CD4-positive, CD25-positive, alpha-beta regulatory T cell (primary cell): ENCODE measurements at regions not wholly inside any gene's neighbourhood (a gene's known extent, or its start where the extent isn't known, plus 50 kb on each side); places are given as distances from the start of the nearest gene placed in this dataset.
"Not testable (repeated sequence)": the region's sequence is repeated elsewhere in the genome, so short reads cannot be mapped to it uniquely, and the experiment has no call there.

ENCODE experiments used
- ATAC-seq, 2 donors: fragments of 150-1000 bp; cut with Tn5 transposase; one replicate each; pipeline ENCODE4 v1.10.0; 2021; ENCODE audit warnings: low read depth in 2 of 2, moderate number of reproducible peaks in 2 of 2, moderate library complexity in 1 of 2
- DNase-seq, 3 donors: peaks; one replicate each; pipeline versions ENCODE4 v3.0.0 to v3.0.0-alpha.2; 2012 to 2022; ENCODE audit warnings: mixed read lengths in 1 of 3
- H3K27ac ChIP-seq: one replicate; pipeline ENCODE4 v1.7.0; 2013; ENCODE audit warnings: mild to moderate bottlenecking, low read length; ENCODE audit not compliant: insufficient read depth, poor library complexity, severe bottlenecking
- H3K27me3 ChIP-seq: one replicate; pipeline ENCODE4 v1.7.0; 2013; ENCODE audit warnings: low read length; ENCODE audit not compliant: control insufficient read depth, insufficient read depth
- H3K36me3 ChIP-seq: one replicate; pipeline ENCODE4 v1.7.0; 2013; ENCODE audit warnings: mild to moderate bottlenecking, low read length, moderate library complexity; ENCODE audit not compliant: control insufficient read depth, insufficient read depth
- H3K4me1 ChIP-seq: 2 replicates; pipeline ENCODE4 v1.7.0; 2013; ENCODE audit warnings: mild to moderate bottlenecking, low read length; ENCODE audit not compliant: insufficient read depth, control insufficient read depth, poor library complexity, severe bottlenecking
- H3K4me3 ChIP-seq: one replicate; pipeline ENCODE4 v1.7.0; 2013; ENCODE audit warnings: low read depth, mild to moderate bottlenecking, low read length, moderate library complexity
- H3K9me3 ChIP-seq, 2 experiments: 1 replicate in 1 of 2; 2 replicates in 1 of 2; pipeline ENCODE4 v1.7.0; 2013; ENCODE audit warnings: low read length in 2 of 2, mild to moderate bottlenecking in 1 of 2, moderate library complexity in 1 of 2; ENCODE audit not compliant: control insufficient read depth in 2 of 2
- H3K27ac Mint-ChIP-seq, 3 donors: one replicate each; pipeline ENCODE4 v1.8.0; 2020 to 2022; ENCODE audit warnings: mild to moderate bottlenecking in 3 of 3, mixed read lengths in 3 of 3, moderate library complexity in 2 of 3
- H3K27me3 Mint-ChIP-seq: one replicate; pipeline ENCODE4 v1.8.0; 2022; ENCODE audit warnings: mild to moderate bottlenecking, mixed read lengths
- H3K36me3 Mint-ChIP-seq: one replicate; pipeline ENCODE4 v1.8.0; 2020; ENCODE audit warnings: mixed read lengths
- H3K4me1 Mint-ChIP-seq, 4 donors: one replicate each; pipeline ENCODE4 v1.8.0; 2020 to 2022; ENCODE audit warnings: mixed read lengths in 4 of 4, mild to moderate bottlenecking in 1 of 4
- H3K4me3 Mint-ChIP-seq, 4 donors: one replicate each; pipeline ENCODE4 v1.8.0; 2020 to 2022; ENCODE audit warnings: mild to moderate bottlenecking in 4 of 4, mixed read lengths in 4 of 4, moderate library complexity in 3 of 4
- H3K9me3 Mint-ChIP-seq, 7 donors: one replicate each; pipeline ENCODE4 v1.8.0; 2020 to 2022; ENCODE audit warnings: mixed read lengths in 7 of 7, mild to moderate bottlenecking in 3 of 7, moderate library complexity in 2 of 7

- Histone ChIP-seq H3K9me3 (no peaks in the 10 kb centered on the region), H3K27me3 (no peaks in the 10 kb centered on the region), H3K36me3 (no peaks in the 10 kb centered on the region), H3K4me3 (no peak overlapping the region), H3K4me1 (no peaks in the 10 kb centered on the region), H3K27ac (no peak overlapping the region)
- Mint-ChIP-seq H3K27me3 (no peaks in the 10 kb centered on the region), H3K36me3 (no peaks in the 10 kb centered on the region), H3K9me3 (peaks cover 0 to 9% (median 1%) of the 10 kb centered on the region in 7 donors), H3K4me1 (no peaks in the 10 kb centered on the region), H3K4me3 (no peak overlapping the region), H3K27ac (no peak overlapping the region)
- DNase-seq (no peak), ATAC-seq (no peak)
These were observed 278.4 kb downstream of the RDH14 start for GRCh38 chr2:18282026-18282425.

- no peak overlapping the region for H3K4me3 Mint-ChIP-seq
- no peaks in the 10 kb centered on the region for H3K9me3 ChIP-seq
- no peaks in the 10 kb centered on the region for H3K27me3 ChIP-seq
- no peaks in the 10 kb centered on the region for H3K4me1 ChIP-seq
- DNase-seq (no peak), ATAC-seq (no peak)
- no peaks in the 10 kb centered on the region for H3K36me3 ChIP-seq
- no peaks in the 10 kb centered on the region for H3K36me3 Mint-ChIP-seq
- no peak overlapping the region for H3K27ac ChIP-seq
- peaks cover 0 to 8% (median 0%) of the 10 kb centered on the region in 7 donors for H3K9me3 Mint-ChIP-seq
- H3K27me3 Mint-ChIP-seq = no peaks in the 10 kb centered on the region
- H3K27ac Mint-ChIP-seq = no peak overlapping the region
- H3K4me3 ChIP-seq = no peak overlapping the region
- no peaks in the 10 kb centered on the region for H3K4me1 Mint-ChIP-seq
These were observed 283.8 kb downstream of the RDH14 start for GRCh38 chr2:18276583-18277075.

DNA sequence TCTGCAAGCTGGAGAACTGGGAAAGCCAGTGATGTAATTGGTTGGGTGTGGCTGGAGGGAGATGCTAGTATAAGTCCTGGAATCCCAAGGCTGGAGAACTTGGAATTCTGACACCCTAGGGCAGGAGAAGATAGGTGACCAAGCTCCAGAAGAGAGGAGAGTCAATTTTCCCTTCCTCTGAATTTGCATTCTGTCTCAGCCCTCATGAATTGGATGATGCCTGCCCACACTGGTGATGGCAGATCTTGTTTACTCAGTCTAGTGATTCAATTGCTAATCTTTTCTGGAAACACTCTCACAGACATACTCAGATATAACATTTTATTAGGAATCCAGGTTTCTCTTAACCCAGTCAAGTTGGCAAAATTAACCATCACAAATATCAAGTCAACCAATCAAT lies 287.2 kb downstream of the RDH14 start:
- Mint-ChIP-seq H3K27ac (no peak overlapping the region), H3K36me3 (no peaks in the 10 kb centered on the region), H3K27me3 (no peaks in the 10 kb centered on the region), H3K9me3 (peaks cover 0 to 6% (median 0%) of the 10 kb centered on the region in 7 donors), H3K4me3 (no peak overlapping the region), H3K4me1 (no peaks in the 10 kb centered on the region)
- Histone ChIP-seq H3K9me3 (no peaks in the 10 kb centered on the region), H3K4me1 (no peaks in the 10 kb centered on the region), H3K27me3 (no peaks in the 10 kb centered on the region), H3K27ac (no peak overlapping the region), H3K36me3 (no peaks in the 10 kb centered on the region), H3K4me3 (no peak overlapping the region)
- ATAC-seq = no peak
- no peak for DNase-seq

GRCh38 chr2:18272148-18272494 lies 288.3 kb downstream of the RDH14 start:
- H3K36me3 Mint-ChIP-seq = no peaks in the 10 kb centered on the region
- H3K27ac ChIP-seq = no peak overlapping the region
- H3K36me3 ChIP-seq = no peaks in the 10 kb centered on the region
- H3K27ac Mint-ChIP-seq = no peak overlapping the region
- H3K4me3 Mint-ChIP-seq = no peak overlapping the region
- H3K27me3 ChIP-seq = no peaks in the 10 kb centered on the region
- no peaks in the 10 kb centered on the region for H3K4me1 ChIP-seq
- no peaks in the 10 kb centered on the region for H3K4me1 Mint-ChIP-seq
- DNase-seq = no peak
- H3K9me3 ChIP-seq = no peaks in the 10 kb centered on the region
- peaks cover 0 to 6% (median 0%) of the 10 kb centered on the region in 7 donors for H3K9me3 Mint-ChIP-seq
- no peak for ATAC-seq
- no peak overlapping the region for H3K4me3 ChIP-seq
- H3K27me3 Mint-ChIP-seq = no peaks in the 10 kb centered on the region

DNA sequence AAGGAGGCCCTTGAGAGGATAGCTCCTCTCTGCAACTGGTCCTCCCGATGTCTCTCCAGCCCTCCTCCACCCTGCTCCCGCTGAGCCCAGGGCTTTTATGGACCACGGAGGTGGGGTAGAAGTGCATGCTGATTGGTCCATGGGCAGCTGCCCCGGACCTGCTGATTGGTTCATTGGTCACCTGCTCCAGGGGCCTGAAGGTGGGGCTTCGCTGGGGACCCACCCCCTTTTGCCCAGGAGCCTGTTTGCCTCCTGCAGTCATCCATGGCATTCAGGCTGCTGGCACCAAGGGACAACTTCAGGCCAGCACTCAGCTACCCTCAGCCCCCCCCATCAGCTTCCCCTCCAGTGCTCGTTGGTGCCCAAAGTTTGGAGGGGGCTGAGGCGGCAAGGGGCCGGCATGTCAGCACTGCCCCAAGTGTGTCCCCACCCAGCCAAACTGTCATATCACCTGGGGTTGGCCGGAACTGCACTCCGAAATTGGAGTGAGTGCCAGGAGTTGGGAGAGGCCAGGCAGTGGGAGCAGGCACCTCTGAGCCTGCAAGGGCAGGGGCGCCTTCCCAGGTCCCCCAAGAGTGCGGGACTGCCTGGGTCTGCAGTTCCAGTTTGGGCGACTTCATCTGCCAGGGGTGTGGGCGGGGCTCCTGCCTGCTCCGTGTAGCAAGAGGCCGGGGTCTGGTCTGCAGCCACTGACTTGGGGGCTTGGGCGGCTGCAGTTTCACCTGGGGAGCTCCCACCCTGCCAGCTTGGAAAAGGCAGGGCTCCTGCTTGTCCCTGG lies 288.9 kb downstream of the RDH14 start:
- Histone ChIP-seq H3K36me3 (no peaks in the 10 kb centered on the region), H3K9me3 (no peaks in the 10 kb centered on the region), H3K4me1 (no peaks in the 10 kb centered on the region), H3K4me3 (no peak overlapping the region), H3K27me3 (no peaks in the 10 kb centered on the region), H3K27ac (no peak overlapping the region)
- no peaks in the 10 kb centered on the region for H3K27me3 Mint-ChIP-seq
- H3K4me1 Mint-ChIP-seq = no peaks in the 10 kb centered on the region
- H3K4me3 Mint-ChIP-seq = no peak overlapping the region
- peaks cover 0 to 6% (median 0%) of the 10 kb centered on the region in 7 donors for H3K9me3 Mint-ChIP-seq
- H3K36me3 Mint-ChIP-seq = no peaks in the 10 kb centered on the region
- ATAC-seq (no peak), DNase-seq (no peak)
- no peak overlapping the region for H3K27ac Mint-ChIP-seq

DNA sequence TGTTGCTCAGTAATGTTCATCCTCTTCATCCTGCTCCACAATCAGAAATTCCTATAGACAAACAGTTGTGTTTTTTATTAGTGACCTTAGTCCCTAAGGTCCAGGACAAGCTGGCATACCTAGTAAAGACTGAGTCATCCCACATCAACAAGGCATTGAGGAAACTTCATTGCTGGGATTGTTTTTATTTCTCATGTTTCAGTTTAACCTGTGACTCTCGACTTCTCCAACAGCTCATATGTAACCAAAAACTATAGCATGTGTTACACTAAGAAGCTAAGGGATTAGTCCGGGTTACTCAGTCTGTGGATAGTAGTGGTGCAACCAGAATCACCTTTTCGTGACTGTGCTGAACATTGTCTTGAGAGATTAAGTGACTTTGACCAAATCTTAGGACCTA lies 292.1 kb downstream of the RDH14 start:
- H3K4me3 Mint-ChIP-seq = no peak overlapping the region
- Histone ChIP-seq H3K4me1 (no peaks in the 10 kb centered on the region), H3K9me3 (no peaks in the 10 kb centered on the region), H3K36me3 (no peaks in the 10 kb centered on the region), H3K27ac (no peak overlapping the region), H3K27me3 (no peaks in the 10 kb centered on the region), H3K4me3 (no peak overlapping the region)
- no peaks in the 10 kb centered on the region for H3K4me1 Mint-ChIP-seq
- H3K27me3 Mint-ChIP-seq = no peaks in the 10 kb centered on the region
- H3K9me3 Mint-ChIP-seq = peaks cover 0 to 10% (median 0%) of the 10 kb centered on the region in 7 donors
- H3K27ac Mint-ChIP-seq = no peak overlapping the region
- DNase-seq (no peak), ATAC-seq (no peak)
- no peaks in the 10 kb centered on the region for H3K36me3 Mint-ChIP-seq

- Mint-ChIP-seq H3K4me3 (no peak overlapping the region), H3K4me1 (no peaks in the 10 kb centered on the region), H3K9me3 (peaks cover 0 to 4% (median 0%) of the 10 kb centered on the region in 7 donors), H3K27me3 (no peaks in the 10 kb centered on the region), H3K36me3 (no peaks in the 10 kb centered on the region), H3K27ac (no peak overlapping the region)
- H3K9me3 ChIP-seq = no peaks in the 10 kb centered on the region
- no peaks in the 10 kb centered on the region for H3K27me3 ChIP-seq
- no peak overlapping the region for H3K27ac ChIP-seq
- DNase-seq (no peak), ATAC-seq (no peak)
- no peaks in the 10 kb centered on the region for H3K4me1 ChIP-seq
- H3K4me3 ChIP-seq = no peak overlapping the region
- no peaks in the 10 kb centered on the region for H3K36me3 ChIP-seq
These were observed 293.0 kb downstream of the RDH14 start for GRCh38 chr2:18267501-18267900.

DNA sequence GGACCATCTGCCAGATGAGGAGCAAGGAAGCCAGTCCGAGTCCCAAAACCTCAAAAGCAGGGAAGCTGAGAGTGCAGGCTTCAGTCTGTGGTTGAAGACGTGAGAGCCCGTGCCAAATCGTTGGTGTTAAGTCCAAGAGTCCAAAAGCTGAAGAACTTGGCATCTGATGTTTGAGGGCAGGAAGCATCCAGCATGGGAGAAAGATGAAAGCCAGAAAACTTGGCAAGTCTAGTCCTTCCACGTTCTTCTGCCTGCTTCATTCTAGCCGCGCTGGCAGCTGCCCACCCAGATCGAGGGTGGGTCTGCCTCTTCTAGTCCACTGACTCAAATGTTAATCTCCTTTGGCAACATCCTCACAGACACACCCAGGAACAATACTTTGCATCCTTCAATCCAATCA lies 293.8 kb downstream of the RDH14 start:
- not testable (repeated sequence) for H3K36me3 ChIP-seq, ATAC-seq, H3K4me1 Mint-ChIP-seq, H3K27ac Mint-ChIP-seq, H3K4me3 Mint-ChIP-seq, DNase-seq, H3K4me1 ChIP-seq, H3K9me3 ChIP-seq, H3K9me3 Mint-ChIP-seq, H3K27ac ChIP-seq, H3K27me3 ChIP-seq, H3K36me3 Mint-ChIP-seq, H3K4me3 ChIP-seq, H3K27me3 Mint-ChIP-seq
